ENCODE measurements at regions not wholly inside any gene's neighbourhood (a gene's known extent, or its start where the extent isn't known, plus 50 kb on each side); places are given as distances from the start of the nearest gene placed in this dataset.
"Not testable (repeated sequence)": the region's sequence is repeated elsewhere in the genome, so short reads cannot be mapped to it uniquely, and the experiment has no call there.

DNA sequence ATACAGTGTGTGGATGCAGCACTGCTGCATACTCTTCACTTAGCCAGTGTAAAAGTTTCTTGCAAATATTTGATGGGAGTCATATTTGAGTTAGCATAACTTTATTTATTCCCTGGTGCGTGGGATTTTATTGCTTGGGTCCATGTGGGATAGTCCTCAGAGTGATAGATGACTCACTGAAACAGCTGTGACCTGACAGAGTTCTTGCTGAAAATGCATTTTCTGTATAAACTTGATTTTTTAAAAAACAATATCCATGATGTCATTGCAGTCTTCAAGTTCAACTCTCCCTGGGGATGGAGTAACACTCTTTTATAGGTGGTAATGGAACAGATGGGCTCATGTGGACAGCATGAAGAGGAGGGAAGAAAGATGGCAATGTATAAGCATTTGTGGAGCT is 310.0 kb downstream of the PPP1R3A start:
- no peak for ATAC-seq
- TF ChIP-seq GLIS3 (CRISPR knock-in tag; IDR thresholded peaks at IDR 0.05) (no peak), ZC3H10 (CRISPR knock-in tag; IDR thresholded peaks at IDR 0.05) (no peak), ESRRG (CRISPR knock-in tag; IDR thresholded peaks at IDR 0.05) (no peak), ZFP30 (CRISPR knock-in tag; IDR thresholded peaks at IDR 0.05) (no peak), ZNF8 (CRISPR knock-in tag; IDR thresholded peaks at IDR 0.05) (no peak), ARNTL (CRISPR knock-in tag; IDR thresholded peaks at IDR 0.05; ENCODE audit: borderline replicate concordance, low read depth) (no peak), ZNF70 (CRISPR knock-in tag; IDR thresholded peaks at IDR 0.05) (no peak), TOX (CRISPR knock-in tag; IDR thresholded peaks at IDR 0.05; ENCODE audit: borderline replicate concordance) (no peak), PPARA (CRISPR knock-in tag; IDR thresholded peaks at IDR 0.05; ENCODE audit: borderline replicate concordance) (no peak), BACH2 (CRISPR knock-in tag; IDR thresholded peaks at IDR 0.05; ENCODE audit: borderline replicate concordance) (no peak), RARB (CRISPR knock-in tag; IDR thresholded peaks at IDR 0.05) (no peak), SNAI2 (CRISPR knock-in tag; IDR thresholded peaks at IDR 0.05) (no peak), ZFP3 (CRISPR knock-in tag; IDR thresholded peaks at IDR 0.05) (no peak), ISL1 (CRISPR knock-in tag; IDR thresholded peaks at IDR 0.05) (no peak)
- TF ChIP-seq, protein P1, sequence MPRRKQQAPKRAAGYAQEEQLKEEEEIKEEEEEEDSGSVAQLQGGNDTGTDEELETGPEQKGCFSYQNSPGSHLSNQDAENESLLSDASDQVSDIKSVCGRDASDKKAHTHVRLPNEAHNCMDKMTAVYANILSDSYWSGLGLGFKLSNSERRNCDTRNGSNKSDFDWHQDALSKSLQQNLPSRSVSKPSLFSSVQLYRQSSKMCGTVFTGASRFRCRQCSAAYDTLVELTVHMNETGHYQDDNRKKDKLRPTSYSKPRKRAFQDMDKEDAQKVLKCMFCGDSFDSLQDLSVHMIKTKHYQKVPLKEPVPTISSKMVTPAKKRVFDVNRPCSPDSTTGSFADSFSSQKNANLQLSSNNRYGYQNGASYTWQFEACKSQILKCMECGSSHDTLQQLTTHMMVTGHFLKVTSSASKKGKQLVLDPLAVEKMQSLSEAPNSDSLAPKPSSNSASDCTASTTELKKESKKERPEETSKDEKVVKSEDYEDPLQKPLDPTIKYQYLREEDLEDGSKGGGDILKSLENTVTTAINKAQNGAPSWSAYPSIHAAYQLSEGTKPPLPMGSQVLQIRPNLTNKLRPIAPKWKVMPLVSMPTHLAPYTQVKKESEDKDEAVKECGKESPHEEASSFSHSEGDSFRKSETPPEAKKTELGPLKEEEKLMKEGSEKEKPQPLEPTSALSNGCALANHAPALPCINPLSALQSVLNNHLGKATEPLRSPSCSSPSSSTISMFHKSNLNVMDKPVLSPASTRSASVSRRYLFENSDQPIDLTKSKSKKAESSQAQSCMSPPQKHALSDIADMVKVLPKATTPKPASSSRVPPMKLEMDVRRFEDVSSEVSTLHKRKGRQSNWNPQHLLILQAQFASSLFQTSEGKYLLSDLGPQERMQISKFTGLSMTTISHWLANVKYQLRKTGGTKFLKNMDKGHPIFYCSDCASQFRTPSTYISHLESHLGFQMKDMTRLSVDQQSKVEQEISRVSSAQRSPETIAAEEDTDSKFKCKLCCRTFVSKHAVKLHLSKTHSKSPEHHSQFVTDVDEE (CRISPR knock-in tag; IDR thresholded peaks at IDR 0.05): no peak
- TF ChIP-seq, protein P2, sequence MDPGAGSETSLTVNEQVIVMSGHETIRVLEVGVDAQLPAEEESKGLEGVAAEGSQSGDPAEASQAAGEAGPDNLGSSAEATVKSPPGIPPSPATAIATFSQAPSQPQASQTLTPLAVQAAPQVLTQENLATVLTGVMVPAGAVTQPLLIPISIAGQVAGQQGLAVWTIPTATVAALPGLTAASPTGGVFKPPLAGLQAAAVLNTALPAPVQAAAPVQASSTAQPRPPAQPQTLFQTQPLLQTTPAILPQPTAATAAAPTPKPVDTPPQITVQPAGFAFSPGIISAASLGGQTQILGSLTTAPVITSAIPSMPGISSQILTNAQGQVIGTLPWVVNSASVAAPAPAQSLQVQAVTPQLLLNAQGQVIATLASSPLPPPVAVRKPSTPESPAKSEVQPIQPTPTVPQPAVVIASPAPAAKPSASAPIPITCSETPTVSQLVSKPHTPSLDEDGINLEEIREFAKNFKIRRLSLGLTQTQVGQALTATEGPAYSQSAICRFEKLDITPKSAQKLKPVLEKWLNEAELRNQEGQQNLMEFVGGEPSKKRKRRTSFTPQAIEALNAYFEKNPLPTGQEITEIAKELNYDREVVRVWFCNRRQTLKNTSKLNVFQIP (CRISPR knock-in tag; IDR thresholded peaks at IDR 0.05; ENCODE audit: borderline replicate concordance, low read depth): no peak
- TF ChIP-seq, protein P3, sequence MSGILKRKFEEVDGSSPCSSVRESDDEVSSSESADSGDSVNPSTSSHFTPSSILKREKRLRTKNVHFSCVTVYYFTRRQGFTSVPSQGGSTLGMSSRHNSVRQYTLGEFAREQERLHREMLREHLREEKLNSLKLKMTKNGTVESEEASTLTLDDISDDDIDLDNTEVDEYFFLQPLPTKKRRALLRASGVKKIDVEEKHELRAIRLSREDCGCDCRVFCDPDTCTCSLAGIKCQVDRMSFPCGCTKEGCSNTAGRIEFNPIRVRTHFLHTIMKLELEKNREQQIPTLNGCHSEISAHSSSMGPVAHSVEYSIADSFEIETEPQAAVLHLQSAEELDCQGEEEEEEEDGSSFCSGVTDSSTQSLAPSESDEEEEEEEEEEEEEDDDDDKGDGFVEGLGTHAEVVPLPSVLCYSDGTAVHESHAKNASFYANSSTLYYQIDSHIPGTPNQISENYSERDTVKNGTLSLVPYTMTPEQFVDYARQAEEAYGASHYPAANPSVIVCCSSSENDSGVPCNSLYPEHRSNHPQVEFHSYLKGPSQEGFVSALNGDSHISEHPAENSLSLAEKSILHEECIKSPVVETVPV (CRISPR knock-in tag; IDR thresholded peaks at IDR 0.05): no peak
- TF ChIP-seq, protein P4, sequence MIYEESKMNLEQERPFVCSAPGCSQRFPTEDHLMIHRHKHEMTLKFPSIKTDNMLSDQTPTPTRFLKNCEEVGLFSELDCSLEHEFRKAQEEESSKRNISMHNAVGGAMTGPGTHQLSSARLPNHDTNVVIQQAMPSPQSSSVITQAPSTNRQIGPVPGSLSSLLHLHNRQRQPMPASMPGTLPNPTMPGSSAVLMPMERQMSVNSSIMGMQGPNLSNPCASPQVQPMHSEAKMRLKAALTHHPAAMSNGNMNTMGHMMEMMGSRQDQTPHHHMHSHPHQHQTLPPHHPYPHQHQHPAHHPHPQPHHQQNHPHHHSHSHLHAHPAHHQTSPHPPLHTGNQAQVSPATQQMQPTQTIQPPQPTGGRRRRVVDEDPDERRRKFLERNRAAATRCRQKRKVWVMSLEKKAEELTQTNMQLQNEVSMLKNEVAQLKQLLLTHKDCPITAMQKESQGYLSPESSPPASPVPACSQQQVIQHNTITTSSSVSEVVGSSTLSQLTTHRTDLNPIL (CRISPR knock-in tag; IDR thresholded peaks at IDR 0.05; ENCODE audit: low read depth): no peak

DNA sequence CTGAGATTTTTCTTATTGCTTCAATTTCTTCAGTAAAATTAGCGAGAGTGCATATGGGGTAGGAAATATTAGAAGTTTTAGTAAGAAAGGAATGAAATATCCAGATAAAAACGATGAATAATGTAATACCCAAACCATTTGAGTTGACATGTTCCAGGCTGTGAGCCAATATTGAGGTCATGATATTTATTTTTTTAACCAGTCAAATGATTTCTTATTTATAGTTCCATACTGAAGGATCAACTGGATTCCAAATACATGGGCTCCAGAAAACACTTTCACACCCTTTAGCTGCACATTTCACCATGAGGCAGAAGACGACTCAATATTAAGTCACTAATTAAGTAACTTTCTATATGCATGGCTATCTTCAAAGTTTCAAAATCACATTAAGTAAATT is 312.5 kb downstream of the PPP1R3A start:
- no peak for ATAC-seq
- TF ChIP-seq, protein P3 (CRISPR knock-in tag; IDR thresholded peaks at IDR 0.05): no peak
- no peak for TF ChIP-seq OSR1 (CRISPR knock-in tag; IDR thresholded peaks at IDR 0.05)
- no peak for TF ChIP-seq ZNF565 (CRISPR knock-in tag; conservative IDR thresholded peaks at IDR 0.05; ENCODE audit: low read depth)
- TF ChIP-seq ARNTL (CRISPR knock-in tag; IDR thresholded peaks at IDR 0.05; ENCODE audit: borderline replicate concordance, low read depth): no peak
- TF ChIP-seq, protein P5, sequence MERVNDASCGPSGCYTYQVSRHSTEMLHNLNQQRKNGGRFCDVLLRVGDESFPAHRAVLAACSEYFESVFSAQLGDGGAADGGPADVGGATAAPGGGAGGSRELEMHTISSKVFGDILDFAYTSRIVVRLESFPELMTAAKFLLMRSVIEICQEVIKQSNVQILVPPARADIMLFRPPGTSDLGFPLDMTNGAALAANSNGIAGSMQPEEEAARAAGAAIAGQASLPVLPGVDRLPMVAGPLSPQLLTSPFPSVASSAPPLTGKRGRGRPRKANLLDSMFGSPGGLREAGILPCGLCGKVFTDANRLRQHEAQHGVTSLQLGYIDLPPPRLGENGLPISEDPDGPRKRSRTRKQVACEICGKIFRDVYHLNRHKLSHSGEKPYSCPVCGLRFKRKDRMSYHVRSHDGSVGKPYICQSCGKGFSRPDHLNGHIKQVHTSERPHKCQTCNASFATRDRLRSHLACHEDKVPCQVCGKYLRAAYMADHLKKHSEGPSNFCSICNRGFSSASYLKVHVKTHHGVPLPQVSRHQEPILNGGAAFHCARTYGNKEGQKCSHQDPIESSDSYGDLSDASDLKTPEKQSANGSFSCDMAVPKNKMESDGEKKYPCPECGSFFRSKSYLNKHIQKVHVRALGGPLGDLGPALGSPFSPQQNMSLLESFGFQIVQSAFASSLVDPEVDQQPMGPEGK (CRISPR knock-in tag; IDR thresholded peaks at IDR 0.05; ENCODE audit: borderline replicate concordance): no peak
- no peak for TF ChIP-seq ZFP30 (CRISPR knock-in tag; IDR thresholded peaks at IDR 0.05)
- TF ChIP-seq, protein P2 (CRISPR knock-in tag; IDR thresholded peaks at IDR 0.05; ENCODE audit: borderline replicate concordance, low read depth): no peak
- TF ChIP-seq ZC3H10 (CRISPR knock-in tag; IDR thresholded peaks at IDR 0.05): no peak
- no peak for TF ChIP-seq PPARA (CRISPR knock-in tag; IDR thresholded peaks at IDR 0.05; ENCODE audit: borderline replicate concordance)
- TF ChIP-seq ZNF70 (CRISPR knock-in tag; IDR thresholded peaks at IDR 0.05): no peak
- no peak for TF ChIP-seq CSDC2 (CRISPR knock-in tag; IDR thresholded peaks at IDR 0.05)

DNA sequence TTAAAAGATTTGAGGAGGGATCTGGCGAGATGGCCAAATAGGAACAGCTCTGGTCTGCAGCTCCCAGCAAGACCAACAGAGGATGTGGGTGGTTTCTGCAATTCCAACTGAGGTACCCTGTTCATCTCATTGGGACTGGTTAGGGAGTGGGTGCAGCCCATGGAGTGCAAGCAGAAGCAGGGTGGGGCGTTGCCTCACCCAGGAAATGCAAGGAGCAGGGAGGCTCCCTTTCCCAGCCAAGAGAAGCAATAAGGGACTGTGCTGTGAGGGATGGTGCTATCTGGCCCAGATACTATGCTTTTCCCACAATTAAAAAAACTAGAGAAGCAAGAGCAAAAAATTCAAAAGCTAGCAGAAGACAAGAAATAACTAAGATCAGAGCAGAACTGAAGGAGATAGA is 318.4 kb downstream of the PPP1R3A start:
- not testable (repeated sequence) for ATAC-seq

DNA sequence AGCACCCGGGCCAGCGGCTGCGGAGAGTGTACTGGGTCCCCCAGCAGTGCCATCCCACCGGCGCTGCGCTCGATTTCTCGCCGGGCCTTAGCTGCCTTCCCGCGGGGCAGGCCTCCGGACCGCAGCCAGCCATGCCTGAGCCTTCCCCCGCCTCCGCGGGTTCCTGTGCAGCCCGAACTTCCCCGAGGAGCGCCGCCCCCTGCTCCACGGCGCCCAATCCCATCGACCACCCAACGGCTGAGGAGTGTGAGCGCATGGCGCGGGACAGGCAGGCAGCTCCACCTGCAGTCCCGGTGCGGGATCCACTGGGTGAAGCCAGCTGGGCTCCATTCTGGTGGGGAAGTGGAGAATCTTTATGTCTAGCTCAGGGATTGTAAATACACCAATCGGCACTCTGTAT is 325.4 kb downstream of the PPP1R3A start:
- not testable (repeated sequence) for ATAC-seq

DNA sequence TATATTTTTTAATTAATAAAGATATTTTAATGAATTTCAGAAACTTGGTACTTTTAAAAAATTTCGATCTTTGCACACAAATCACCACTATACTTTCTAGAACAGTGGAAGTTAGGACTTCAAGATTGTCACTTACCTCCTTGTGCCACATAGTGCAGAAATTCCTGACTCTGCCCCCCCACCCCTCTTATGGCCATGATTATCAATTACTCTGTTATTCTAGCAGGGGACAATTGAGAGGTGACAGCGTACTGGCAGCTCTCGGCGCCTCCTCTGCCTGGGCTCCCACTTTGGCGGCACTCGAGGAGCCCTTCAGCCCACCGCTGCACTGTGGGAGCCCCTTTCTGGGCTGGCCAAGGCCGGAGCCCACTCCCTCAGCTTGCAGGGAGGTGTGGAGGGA is 325.9 kb downstream of the PPP1R3A start:
- not testable (repeated sequence) for ATAC-seq
